RWPE2 (cell line): ENCODE measurements at regions not wholly inside any gene's neighbourhood (a gene's known extent, or its start where the extent isn't known, plus 50 kb on each side); places are given as distances from the start of the nearest gene placed in this dataset.
A peak's percentile ranks its signal among the peaks of the same experiment; 100 is the strongest.

Experiments
- ATAC-seq: fragments of 200-7000 bp; cut with Tn5 transposase; 3 replicates; pipeline ENCODE4 v1.9.1; 2021; ENCODE audit warnings: low read depth
- DNase-seq: peaks from one replicate; pipeline ENCODE4 v3.0.0-alpha.2; 2020; ENCODE audit warnings: low spot score
- H3K27ac ChIP-seq: fragments of 450-650 bp; 2 replicates; pipeline ENCODE4 v1.5.1; 2017; ENCODE audit warnings: mild to moderate bottlenecking; ENCODE audit not compliant: poor library complexity, severe bottlenecking
- H3K27me3 ChIP-seq: fragments of 250-450 bp; sonication (Bioruptor Pico); 2 replicates; pipeline ENCODE4 v1.5.1; 2021; ENCODE audit warnings: mild to moderate bottlenecking, moderate library complexity; ENCODE audit not compliant: insufficient read depth, poor library complexity, severe bottlenecking
- H3K36me3 ChIP-seq: fragments of 250-450 bp; sonication (Bioruptor Pico); 2 replicates; pipeline ENCODE4 v1.5.1; 2020; ENCODE audit warnings: low read depth, mild to moderate bottlenecking, moderate library complexity
- H3K4me1 ChIP-seq: fragments of 250-450 bp; sonication (Bioruptor Pico); 2 replicates; pipeline ENCODE4 v1.5.1; 2021; ENCODE audit warnings: mild to moderate bottlenecking, moderate library complexity; ENCODE audit not compliant: insufficient read depth, poor library complexity, severe bottlenecking
- H3K4me3 ChIP-seq: fragments of 250-450 bp; sonication (Bioruptor Pico); 2 replicates; pipeline ENCODE4 v1.5.1; 2021; ENCODE audit warnings: mild to moderate bottlenecking, moderate library complexity; ENCODE audit not compliant: severe bottlenecking
- H3K9me3 ChIP-seq: fragments of 250-450 bp; sonication (Bioruptor Pico); 2 replicates; pipeline ENCODE4 v1.5.1; 2021; ENCODE audit warnings: mild to moderate bottlenecking, moderate library complexity; ENCODE audit not compliant: severe bottlenecking
- TF ChIP-seq, protein P1 (sequence below): fragments of 450-650 bp; IDR thresholded peaks from one replicate; pipeline ENCODE4 v1.5.1; 2017; ENCODE audit warnings: mild to moderate bottlenecking, moderate library complexity; ENCODE audit not compliant: poor library complexity, severe bottlenecking

DNA sequence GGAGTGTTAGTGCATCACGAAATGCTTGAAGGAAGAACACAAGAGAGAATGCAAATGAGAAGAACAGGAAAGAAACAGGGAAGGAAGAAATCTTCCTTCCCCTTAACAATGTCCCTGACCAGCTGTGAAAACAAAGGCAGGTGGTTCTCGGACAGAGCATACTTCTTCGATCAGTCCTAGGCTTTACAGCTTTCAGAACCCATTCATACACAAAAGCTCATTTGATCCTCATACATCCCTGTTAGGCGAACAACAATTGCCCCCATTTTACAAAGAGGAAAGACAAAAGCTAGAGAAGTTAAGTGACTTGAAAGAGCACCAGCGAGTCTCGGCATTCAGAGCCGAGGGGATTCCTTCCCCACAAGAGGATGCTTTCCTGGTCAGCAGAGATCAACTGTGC lies 57.2 kb upstream of the LRRC55 start:
- TF ChIP-seq, protein P1, sequence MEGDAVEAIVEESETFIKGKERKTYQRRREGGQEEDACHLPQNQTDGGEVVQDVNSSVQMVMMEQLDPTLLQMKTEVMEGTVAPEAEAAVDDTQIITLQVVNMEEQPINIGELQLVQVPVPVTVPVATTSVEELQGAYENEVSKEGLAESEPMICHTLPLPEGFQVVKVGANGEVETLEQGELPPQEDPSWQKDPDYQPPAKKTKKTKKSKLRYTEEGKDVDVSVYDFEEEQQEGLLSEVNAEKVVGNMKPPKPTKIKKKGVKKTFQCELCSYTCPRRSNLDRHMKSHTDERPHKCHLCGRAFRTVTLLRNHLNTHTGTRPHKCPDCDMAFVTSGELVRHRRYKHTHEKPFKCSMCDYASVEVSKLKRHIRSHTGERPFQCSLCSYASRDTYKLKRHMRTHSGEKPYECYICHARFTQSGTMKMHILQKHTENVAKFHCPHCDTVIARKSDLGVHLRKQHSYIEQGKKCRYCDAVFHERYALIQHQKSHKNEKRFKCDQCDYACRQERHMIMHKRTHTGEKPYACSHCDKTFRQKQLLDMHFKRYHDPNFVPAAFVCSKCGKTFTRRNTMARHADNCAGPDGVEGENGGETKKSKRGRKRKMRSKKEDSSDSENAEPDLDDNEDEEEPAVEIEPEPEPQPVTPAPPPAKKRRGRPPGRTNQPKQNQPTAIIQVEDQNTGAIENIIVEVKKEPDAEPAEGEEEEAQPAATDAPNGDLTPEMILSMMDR: no peak
- DNase-seq (no peak), ATAC-seq (no peak)
- no peaks in the 10 kb centered on the region for H3K9me3 ChIP-seq
- no peak overlapping the region for H3K27ac ChIP-seq
- H3K4me1 ChIP-seq: no peaks in the 10 kb centered on the region
- no peaks in the 10 kb centered on the region for H3K27me3 ChIP-seq
- no peaks in the 10 kb centered on the region for H3K36me3 ChIP-seq
- H3K4me3 ChIP-seq: no peak overlapping the region

- H3K4me1 ChIP-seq: no peaks in the 10 kb centered on the region
- H3K9me3 ChIP-seq: no peaks in the 10 kb centered on the region
- H3K36me3 ChIP-seq: no peaks in the 10 kb centered on the region
- DNase-seq (no peak), ATAC-seq (no peak)
- no peak overlapping the region for H3K4me3 ChIP-seq
- no peaks in the 10 kb centered on the region for H3K27me3 ChIP-seq
- TF ChIP-seq, protein P1: no peak
- no peak overlapping the region for H3K27ac ChIP-seq
Observed at GRCh38 chr11:57124917-57125316, 56.8 kb upstream of the LRRC55 start.

DNA sequence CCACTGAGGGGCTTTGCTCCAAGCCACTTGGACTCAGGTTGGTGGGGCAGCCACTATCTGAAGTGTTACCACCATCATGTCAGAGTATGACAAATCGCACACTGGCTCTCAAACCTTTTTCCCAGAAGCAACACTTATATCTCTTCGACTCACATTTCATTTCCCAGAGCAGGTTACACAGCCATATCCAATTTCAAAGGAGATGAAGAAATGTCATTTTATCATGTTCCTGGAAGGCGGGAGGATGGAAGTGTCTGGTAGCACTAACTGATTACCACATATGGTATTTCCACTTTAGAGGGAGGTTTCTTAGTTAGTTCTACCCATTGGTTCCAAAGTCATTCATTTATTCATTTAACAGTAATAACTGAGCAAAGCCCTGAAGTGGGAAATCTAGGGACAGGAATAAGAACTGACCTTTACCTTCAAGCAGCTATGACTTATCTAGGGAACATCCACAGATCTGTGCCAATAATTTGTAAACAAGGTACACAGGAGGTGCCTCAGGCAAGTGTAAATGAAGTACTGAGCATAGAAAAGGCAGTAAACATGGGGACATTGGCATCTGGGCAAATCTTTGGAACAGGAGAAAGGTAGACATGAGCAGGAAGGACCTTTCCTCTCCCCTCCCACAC lies 54.9 kb upstream of the LRRC55 start:
- no peak overlapping the region for H3K27ac ChIP-seq
- DNase-seq (no peak), ATAC-seq (peak; percentile 63)
- TF ChIP-seq, protein P1: no peak
- no peaks in the 10 kb centered on the region for H3K4me1 ChIP-seq
- H3K36me3 ChIP-seq: no peaks in the 10 kb centered on the region
- no peaks in the 10 kb centered on the region for H3K9me3 ChIP-seq
- H3K27me3 ChIP-seq: no peaks in the 10 kb centered on the region
- no peak overlapping the region for H3K4me3 ChIP-seq

DNA sequence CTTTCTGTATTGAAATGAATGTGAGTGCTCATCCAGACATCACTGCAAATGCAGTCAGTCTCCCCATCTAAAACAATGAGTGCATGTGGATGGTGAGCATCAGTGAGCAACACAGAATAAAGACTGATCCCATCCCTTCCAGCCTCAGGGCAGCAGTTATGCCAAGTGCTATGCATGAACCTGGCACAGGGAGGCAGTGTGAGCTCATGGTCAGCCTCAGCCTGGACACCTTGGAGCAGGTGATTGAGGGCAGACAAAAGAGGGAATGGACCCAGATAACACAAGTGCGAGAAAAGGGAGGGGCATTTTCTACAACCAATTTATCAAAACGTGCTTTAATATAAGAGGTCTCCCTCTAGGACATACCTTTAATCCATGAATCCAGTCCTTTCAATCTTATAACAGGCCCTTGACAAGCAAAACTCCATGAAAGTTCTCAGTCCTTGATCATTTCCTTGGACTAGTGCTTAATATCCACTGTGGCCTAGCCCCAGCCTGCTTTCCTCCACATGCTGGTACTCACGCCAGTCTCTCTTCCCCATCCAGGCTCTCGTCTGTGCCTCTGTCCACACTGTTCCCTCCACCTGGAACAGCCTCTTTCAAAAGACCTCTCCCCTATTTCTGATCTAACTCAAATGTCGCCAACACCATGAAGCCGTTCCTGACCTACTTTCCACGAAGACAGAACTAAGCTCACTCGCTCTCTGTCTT lies 50.5 kb upstream of the LRRC55 start:
- Histone ChIP-seq H3K27me3 (no peaks in the 10 kb centered on the region), H3K4me3 (no peak overlapping the region), H3K27ac (no peak overlapping the region), H3K36me3 (no peaks in the 10 kb centered on the region), H3K4me1 (no peaks in the 10 kb centered on the region), H3K9me3 (no peaks in the 10 kb centered on the region)
- DNase-seq (no peak), ATAC-seq (peak; percentile 66)
- TF ChIP-seq, protein P1: peak; percentile 26
